GM18873 (cell line): ENCODE measurements at regions not wholly inside any gene's neighbourhood (a gene's known extent, or its start where the extent isn't known, plus 50 kb on each side); places are given as distances from the start of the nearest gene placed in this dataset.
"Not testable (repeated sequence)": the region's sequence is repeated elsewhere in the genome, so short reads cannot be mapped to it uniquely, and the experiment has no call there.

Experiments
- ATAC-seq: cut with Tn5 transposase; IDR thresholded peaks from one replicate; pipeline ENCODE4 v1.9.1; 2021; ENCODE audit warnings: mild to moderate bottlenecking, moderate library complexity, moderate number of reproducible peaks; ENCODE audit not compliant: unreplicated experiment, low FRiP score

DNA sequence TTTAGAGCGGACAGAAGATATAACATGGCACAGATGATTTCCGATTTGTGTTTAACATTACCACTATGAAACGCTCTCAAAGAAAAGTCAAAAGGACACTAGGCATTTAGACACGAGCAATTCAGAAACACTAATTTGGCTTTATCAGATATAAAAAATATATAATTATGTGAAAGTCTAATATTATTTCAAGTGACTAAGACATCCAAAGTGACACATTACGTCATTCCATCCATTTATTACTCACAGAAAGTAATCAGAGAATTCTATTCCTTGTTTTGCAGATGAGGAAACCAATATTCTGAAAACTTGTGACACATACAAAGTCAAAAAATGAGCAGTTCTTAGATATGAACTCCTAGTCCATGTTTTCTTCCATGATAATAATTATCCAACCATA lies 250.8 kb upstream of the USP15 start:
- ATAC-seq = no peak

DNA sequence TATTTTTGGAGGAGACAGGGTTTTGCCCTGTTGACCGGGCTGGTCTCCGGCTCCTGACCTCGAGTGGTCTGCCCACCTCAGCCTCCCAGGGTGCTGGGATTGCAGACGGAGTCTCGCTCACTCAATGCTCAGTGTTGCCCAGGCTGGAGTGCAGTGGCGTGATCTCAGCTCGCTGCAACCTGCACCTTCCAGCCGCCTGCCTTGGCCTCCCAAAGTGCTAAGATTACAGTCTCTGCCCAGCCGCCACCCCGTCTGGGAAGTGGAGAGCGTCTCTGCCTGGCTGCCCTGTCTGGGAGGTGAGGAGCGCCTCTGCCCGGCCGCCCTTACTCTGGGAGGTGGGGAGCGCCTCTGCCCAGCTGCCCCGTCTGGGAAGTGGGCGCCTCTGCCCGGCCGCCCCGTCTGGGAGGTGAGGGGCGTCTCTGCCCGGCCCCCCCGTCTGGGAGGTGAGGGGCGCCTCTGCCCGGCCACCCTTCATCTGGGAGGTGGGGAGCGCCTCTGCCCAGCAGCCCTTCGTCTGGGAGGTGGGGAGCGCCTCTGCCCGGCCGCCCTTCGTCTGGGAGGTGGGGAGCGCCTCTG lies 249.8 kb upstream of the USP15 start:
- ATAC-seq = not testable (repeated sequence)

DNA sequence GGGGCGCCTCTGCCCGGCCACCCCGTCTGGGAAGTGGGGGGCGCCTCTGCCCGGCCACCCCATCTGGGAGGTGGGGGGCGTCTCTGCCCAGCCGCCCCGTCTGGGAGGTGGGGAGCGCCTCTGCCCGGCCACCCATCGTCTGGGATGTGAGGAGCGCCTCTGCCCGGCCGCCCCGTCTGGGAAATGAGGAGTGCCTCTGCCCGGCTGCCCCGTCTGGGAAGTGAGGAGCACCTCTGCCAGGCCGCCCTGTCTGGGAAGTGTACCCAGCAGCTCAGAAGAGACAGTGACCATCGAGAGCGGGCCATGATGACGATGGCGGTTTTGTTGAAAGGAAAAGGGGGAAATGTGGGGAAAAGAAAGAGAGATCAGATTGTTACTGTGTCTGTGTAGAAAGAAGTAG lies 249.2 kb upstream of the USP15 start:
- ATAC-seq = not testable (repeated sequence)

DNA sequence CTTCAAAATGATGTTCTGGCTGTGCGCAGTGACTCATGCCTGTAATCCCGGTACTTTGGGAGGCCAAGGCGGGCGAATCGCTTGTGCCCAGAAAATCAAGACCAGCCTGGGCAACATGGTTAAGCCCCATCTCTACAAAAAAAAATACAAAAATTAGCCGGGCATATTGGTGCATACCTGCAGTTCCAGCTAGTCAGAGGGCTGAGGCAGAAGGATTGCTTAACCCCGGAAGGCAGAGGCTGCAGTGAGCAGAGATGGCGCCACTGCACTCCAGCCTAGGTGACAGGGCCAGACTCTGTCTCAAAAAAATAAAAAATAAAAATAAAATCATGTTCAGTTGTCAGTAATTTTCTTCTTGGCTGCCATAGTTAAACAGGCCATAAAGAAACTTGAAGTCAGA lies 245.9 kb upstream of the USP15 start:
- ATAC-seq = no peak

DNA sequence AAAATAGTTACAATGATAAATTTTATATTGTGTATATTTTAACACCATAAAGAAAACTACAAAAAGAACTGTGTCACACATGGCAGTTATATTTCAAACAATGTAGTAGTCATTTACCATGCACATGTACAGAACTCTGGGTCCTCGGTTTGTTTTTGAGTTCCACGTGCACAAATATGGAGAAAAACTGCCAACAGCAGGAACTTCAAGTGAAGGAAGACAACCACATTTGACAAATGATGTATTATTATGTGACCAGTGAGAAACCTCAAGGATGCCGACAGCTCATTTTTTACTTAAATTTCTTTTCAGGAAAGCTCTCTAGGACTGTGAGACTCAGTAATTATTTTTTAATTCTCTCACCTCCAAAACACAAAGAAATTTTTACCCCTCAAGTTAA lies 244.2 kb upstream of the USP15 start:
- no peak for ATAC-seq

DNA sequence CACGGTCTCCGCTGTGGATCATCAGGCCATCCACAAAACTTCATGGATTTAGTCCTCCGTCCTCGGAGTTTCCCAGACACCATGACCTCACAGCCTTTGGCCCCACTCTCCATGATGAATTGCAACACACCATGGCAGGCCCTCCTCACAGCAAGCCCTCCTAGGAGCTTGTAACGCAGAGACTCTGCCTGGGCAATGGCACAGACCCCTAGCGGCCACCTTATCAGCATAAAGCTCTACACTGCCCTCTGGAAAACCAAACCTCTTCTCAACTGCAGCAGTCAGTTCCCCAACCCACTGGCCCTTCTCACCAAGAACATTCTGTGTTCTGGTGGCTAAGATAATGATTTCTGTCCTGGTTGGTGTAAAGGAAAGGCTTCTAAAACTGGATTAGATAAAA lies 238.4 kb upstream of the USP15 start:
- no peak for ATAC-seq

DNA sequence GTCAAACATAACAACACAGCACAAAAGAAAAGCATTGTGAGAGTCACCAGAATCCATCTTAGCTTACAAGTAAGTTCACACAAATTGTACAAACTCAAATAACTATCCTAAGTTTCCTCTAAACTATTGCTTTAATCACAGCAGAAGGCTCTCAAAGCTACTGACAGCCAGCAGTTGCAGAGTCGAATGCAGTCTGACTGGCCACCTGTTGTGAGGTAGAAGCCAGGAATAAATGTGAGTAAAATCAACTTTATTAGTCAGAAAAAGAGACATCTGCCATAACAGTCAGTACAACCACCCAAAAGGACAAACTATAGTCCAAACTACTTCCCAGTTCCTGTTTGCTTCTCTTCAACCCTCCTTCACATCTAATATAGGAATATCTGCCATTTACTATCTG lies 231.7 kb upstream of the USP15 start:
- ATAC-seq = no peak

DNA sequence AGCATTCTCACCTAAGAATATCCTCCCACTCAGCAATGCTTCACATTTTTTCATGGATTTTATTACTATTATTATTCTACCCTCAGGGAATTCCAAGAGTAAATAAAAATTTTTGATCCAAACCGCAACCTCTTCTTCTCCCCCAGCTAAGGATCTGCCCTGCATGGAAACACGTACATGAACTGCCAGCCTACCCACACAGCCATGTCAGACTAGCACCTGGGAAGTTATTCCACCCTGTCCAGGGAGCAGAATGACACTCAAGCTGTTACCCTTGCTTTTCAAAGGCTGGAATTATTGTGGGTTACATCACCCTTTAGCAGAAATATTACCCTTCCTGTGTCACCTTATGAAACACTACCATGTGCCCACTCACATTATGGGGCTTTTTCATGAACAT lies 227.3 kb upstream of the USP15 start:
- ATAC-seq = no peak

DNA sequence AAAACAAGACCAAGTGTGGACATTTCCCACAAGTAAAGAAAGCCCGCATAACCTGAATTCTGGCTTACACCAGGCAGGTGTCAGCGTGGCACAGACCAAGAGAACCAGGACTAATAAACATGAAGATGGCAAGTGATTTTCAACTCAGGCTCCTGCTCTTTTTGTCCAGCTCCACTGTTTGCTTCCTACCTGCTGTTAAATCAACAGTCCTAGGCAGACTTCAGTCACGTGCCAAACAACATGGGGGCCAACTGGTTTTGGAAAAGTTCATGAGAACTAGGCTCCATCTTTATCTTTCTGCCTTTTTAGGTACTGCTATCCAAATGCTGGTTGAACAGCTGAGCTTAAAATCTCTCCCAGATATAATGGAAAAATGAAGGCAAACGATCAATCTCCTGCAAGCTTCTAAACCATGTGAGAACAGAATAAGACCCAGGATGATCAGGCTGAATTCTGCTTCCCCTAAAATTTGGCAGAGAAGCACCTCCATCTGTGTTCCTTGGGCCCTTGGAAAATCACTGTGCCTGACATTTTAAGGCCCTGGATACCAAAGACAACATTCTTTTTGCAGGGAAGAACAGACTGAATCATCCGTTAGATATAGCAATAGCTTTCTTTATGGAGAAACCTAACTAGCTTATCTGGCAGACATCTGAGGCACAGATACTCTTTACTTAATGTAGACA lies 215.6 kb upstream of the USP15 start:
- no peak for ATAC-seq

DNA sequence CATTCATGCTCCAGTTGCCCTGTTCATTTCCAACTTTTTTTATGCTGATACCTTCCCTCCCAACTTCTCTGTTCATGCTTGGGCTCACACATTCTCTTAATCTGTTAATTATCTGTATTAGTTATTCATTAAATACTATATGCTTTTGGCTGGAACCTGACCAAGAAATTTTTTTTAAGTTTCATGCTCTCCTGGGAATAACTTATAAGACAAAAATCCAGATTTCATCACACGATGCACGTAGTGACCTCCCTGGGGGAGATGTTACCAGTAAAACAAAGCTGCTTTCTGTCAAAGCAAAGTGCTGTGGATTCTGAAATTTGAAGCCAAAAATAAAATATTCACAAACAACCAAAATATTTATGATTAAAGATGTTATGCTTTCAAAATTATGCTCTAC lies 215.0 kb upstream of the USP15 start:
- no peak for ATAC-seq

DNA sequence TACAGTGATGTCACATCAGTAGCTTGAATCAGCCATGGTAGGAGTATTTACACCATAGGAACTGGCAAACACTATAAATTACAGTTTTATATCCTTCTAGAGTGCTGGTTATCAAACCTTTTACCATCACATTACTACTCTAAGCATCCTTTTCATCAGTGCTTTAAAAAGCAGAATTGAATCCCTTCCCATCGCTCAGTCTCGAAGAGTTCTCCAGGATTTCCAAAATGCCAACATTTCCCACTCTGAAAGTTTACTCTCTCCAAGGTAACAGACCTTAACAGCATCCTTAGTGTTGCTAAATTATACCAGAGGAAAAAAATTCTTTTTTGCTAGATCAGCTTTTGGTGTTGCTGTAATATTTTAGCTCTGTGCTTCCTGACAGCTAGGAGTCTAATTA lies 209.4 kb upstream of the USP15 start:
- ATAC-seq = no peak

DNA sequence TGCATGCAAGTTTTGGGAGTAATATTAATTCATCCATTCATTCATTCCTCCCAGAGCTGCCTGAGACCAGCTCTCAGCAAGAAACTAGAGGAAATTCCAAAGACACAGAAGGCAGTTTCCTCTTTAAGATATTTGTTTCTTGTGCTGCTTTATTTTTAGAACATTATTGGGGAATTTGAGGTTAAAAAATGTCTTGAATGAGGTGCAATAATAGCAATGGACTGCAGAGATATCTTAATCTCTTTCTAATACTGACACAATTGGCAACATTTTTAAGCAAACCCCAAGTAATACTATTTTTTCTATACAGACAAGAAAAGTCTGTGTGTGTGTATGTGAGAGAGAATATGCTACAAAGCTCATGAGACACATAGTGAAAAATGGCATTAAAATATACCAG lies 190.2 kb upstream of the USP15 start:
- no peak for ATAC-seq

DNA sequence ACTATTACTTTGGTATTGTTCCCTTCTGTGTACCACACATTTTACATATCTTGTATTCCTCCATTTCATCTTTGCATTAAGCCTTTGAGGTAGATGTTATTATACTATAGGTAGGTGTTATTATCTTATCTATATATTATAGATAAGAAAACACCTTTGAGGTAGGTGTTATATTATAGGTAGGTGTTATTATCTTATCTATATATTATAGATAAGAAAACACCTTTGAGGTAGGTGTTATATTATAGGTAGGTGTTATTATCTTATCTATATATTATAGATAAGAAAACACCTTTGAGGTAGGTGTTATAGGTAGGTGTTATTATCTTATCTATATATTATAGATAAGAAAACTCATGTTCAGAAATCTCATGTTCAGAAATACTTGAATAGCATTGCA lies 187.0 kb upstream of the USP15 start:
- not testable (repeated sequence) for ATAC-seq

DNA sequence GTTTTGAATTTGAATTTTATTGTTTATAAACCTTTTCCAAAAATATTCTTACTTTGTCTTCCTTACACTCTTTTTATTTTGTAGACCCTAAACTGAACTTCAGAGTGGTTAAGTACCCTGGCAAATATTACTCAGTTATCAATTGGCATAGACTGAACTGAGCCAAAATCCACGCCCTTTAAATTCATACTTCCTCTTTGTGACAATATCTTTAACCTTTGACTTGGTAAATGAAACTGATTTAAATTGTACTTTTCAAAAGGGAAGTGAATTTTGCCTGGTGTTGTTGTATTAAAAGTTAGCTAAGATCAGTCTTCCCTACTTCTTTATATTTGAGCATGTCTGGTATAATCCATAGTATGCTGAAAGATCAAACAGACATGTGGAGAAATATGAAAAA lies 184.3 kb upstream of the USP15 start:
- ATAC-seq = no peak

DNA sequence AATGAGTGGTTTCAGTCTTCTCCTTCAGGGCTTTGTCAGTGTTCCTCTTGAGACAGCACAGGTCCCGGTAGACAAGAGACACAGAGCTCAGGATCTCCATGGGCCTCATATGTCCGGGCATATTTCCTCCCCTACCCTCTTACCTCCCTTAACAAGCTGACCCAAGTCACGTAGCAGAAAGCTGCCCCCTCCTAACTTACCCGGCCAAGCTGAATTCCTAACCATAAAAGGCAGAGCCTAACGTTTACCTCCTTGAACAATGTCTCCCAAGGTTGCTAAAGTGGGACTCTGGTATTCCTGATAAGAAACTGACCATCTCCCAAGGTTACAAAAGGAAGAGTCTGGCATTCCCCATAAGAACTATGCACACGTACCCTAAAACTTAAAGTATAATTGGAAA lies 182.2 kb upstream of the USP15 start:
- ATAC-seq = no peak

DNA sequence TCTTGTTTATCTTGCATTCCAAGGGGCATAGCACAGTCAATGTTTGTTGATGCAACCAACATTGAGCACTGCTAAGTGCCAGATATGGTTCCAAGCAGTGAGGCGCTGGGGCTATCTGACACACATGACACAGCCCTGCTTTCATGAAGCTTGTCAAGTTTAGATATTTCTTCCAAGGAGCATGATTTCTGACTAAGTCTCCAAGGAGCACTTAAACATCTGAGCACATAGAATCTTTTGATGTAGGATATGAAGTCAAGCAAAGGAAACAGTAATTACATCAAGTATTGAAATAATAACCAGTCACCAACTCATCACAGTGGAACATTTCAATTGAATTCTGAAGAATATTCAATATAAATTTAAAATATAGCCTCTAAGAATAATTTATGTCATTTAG lies 177.8 kb upstream of the USP15 start:
- no peak for ATAC-seq

DNA sequence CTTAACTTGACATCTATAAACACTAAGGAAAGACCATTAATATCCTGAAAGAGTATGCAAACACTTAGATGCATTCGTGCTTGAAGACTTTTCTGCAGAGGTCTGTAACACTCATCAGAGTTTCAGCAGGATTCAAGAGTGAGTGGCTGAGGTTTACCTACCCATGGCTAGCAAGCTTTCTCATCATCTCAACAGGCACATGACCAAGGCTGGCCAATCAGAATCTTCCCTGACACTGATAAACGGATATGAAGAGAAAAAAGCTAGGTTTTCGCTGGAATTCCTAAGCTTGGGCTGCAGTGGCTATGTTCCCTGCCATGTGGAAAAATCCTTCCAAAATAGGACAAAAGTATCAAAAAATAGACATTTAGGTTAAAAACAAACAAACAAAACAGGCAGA lies 162.1 kb upstream of the USP15 start:
- no peak for ATAC-seq

DNA sequence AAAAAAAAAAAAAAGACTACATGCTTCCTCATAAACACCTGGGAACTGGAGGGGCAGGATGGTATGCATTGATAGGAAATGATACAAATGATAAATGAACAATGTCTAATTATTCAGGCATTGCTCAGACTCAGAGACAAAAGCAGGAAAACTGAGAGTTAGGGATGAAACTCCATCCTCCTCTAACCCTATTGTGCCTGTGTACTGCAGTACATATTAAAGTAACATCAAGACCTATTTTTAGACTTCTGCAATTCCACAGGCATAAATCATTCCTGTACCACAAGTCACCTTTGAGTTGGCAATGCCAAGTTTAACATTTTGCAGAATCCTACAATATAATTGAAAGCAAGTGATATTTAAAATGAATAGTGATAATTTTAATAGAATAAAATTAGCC lies 156.5 kb upstream of the USP15 start:
- no peak for ATAC-seq

DNA sequence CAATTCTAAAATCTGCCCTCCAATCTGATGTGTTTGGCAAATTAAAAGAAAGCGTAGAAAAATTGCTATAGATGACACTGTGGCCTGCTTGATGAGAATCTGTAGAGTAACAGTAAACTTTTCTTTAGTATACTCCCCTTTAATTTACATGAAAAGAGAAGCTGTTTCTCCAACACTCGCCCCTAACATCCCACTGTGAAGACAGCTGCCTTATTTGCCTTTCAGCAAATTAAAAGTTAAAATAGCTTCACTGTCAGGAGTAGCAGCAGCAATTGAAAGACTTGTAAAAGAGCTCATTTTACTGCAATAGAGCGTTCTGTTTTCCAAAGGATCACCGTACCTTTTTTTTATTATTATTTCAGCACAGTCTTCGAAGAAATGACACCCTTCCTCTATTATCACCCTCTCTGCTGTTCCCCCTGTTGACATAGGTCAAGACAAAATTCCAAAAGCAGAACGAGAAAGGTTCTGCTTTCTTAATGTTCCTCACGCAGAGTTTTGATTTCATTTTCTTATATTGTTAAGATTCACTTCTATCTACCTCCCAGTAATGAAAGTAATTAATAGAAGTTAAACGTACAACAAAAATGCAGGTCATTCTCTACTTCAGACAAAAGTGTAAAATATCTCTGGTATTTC lies 153.5 kb upstream of the USP15 start:
- no peak for ATAC-seq

DNA sequence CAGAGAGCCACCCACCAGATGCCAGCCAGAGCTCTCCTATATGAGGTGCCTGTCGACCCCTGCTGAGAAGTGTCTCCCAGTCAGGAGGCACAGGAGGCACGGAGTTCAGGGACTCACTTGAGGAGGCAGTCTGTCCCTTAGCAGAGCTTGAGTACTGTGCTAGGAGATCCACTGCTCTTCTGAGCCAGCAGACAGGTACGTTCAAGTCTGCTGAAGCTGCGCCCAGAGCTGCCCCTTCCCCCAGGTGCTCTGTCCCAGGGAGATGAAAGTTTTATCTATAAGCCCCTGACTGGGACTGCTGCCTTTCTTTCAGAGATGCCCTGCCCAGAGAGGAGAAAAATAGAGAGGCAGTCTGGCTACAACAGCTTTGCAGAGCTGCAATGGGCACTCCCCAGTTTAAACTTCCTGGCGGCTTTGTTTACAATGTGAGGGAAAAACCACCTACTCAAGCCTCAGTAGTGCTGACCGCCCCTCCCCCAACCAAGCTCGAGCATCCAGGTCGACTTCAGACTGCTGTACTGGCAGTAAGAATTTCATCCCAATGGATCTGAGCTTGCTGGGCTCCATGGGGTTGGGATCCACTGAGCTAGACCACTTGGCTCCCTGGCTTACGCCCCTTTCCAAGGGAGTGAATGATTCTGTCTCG lies 146.7 kb upstream of the USP15 start:
- no peak for ATAC-seq

DNA sequence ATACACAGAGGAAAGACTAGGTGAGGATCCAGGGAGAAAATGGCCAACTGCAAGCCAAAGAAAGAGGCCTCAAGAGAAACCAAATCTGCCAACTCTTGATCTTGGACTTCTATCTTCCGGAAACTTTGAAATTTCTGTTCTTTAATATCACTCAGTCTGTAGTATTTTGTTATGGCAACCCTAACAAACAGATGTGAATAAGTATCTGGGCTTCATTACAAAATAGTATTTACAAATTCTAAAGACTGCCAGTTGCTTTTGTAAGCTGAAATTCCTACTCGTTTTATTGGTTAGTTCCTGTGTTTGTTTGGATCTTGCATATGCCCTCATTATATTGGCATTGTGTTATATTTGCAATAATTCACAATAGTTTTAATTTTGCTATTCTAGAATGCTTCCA lies 143.2 kb upstream of the USP15 start:
- no peak for ATAC-seq

DNA sequence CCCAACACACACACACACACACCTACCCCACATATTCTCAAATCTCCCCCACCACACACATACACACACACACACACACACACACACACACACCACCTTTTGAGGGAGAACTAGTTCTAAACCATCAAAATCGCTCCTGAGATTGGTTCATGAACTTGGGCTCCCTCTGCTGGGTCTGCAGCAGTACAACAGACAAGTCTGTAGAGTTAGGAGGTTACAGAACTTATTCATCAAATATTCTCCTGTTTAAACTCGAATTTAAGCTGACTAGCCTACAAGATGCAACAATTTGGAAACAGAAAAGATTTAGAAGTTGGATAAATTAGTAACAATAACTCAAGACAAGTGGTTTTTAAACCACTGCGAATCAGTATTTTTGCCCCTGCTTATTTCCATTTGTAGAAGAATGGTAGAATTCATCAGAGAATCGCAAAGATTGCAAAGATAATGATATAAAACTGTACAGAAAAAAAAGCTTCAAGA lies 136.4 kb upstream of the USP15 start:
- peak; percentile 52 for ATAC-seq
